Right renal pelvis (tissue), 4 donors: ENCODE measurements at regions not wholly inside any gene's neighbourhood (a gene's known extent, or its start where the extent isn't known, plus 50 kb on each side); places are given as distances from the start of the nearest gene placed in this dataset.

Experiments used
- DNase-seq, 4 donors: peaks; one replicate each; pipeline ENCODE4 v3.0.0-alpha.2; 2013; ENCODE audit warnings: low read depth in 4 of 4, low spot score in 3 of 4, missing footprints in 1 of 4

- DNase-seq: no peak
Observed at GRCh38 chr17:79303641-79304205, 229.1 kb downstream of the ENGASE start.

- no peak for DNase-seq
Observed at GRCh38 chr17:79301469-79301868, 226.8 kb downstream of the ENGASE start.

GRCh38 chr17:79299349-79299748, 224.7 kb downstream of the ENGASE start:
- no peak for DNase-seq

GRCh38 chr17:79298799-79299198, 224.2 kb downstream of the ENGASE start:
- DNase-seq: no peak

GRCh38 chr17:79296243-79296642, 221.6 kb downstream of the ENGASE start:
- DNase-seq: no peak

GRCh38 chr17:79295307-79295706, 220.7 kb downstream of the ENGASE start:
- no peak for DNase-seq

GRCh38 chr17:79294459-79295071, 219.9 kb downstream of the ENGASE start:
- peak; percentile 72 to 81 (median 77) for DNase-seq

- no peak for DNase-seq
Observed at GRCh38 chr17:79292501-79292900, 217.9 kb downstream of the ENGASE start.

GRCh38 chr17:79291391-79291790, 216.8 kb downstream of the ENGASE start:
- no peak for DNase-seq

GRCh38 chr17:79290726-79291125, 216.1 kb downstream of the ENGASE start:
- no peak for DNase-seq

- no peak for DNase-seq
Observed at GRCh38 chr17:79288950-79289349, 214.3 kb downstream of the ENGASE start.

GRCh38 chr17:79286440-79286839, 211.8 kb downstream of the ENGASE start:
- no peak for DNase-seq

GRCh38 chr17:79285973-79286372, 211.3 kb downstream of the ENGASE start:
- no peak for DNase-seq

- no peak for DNase-seq
Observed at GRCh38 chr17:79282294-79282693, 207.7 kb downstream of the ENGASE start.

GRCh38 chr17:79281803-79282202, 207.2 kb downstream of the ENGASE start:
- no peak for DNase-seq

GRCh38 chr17:79280866-79281572, 206.4 kb downstream of the ENGASE start:
- DNase-seq: no peak

GRCh38 chr17:79280010-79280409, 205.4 kb downstream of the ENGASE start:
- DNase-seq: no peak

- no peak for DNase-seq
Observed at GRCh38 chr17:79279320-79279719, 204.7 kb downstream of the ENGASE start.

- DNase-seq: no peak
Observed at GRCh38 chr17:79276821-79277220, 202.2 kb downstream of the ENGASE start.

- no peak for DNase-seq
Observed at GRCh38 chr17:79273660-79274059, 199.0 kb downstream of the ENGASE start.

GRCh38 chr17:79272666-79273219, 198.1 kb downstream of the ENGASE start:
- peak in 1 of 4 donors; percentile 12 for DNase-seq

GRCh38 chr17:79272220-79272619, 197.6 kb downstream of the ENGASE start:
- no peak for DNase-seq
